Lung (tissue), 11 donors: ENCODE measurements at regions not wholly inside any gene's neighbourhood (a gene's known extent, or its start where the extent isn't known, plus 50 kb on each side); places are given as distances from the start of the nearest gene placed in this dataset.

Experiments used
- ATAC-seq: fragments of 200-7000 bp; cut with Tn5 transposase; one replicate; pipeline ENCODE4 v1.9.1; 2020; ENCODE audit warnings: moderate number of reproducible peaks; ENCODE audit not compliant: insufficient read depth, low FRiP score
- DNase-seq, 3 donors: peaks; one replicate each; pipeline ENCODE4 v3.0.0-alpha.2; 2013 to 2017
- H3K27ac ChIP-seq, 2 donors: one replicate each; pipeline ENCODE4 v1.5.1; 2013; ENCODE audit warnings: mild to moderate bottlenecking in 2 of 2, moderate library complexity in 2 of 2, control low read depth in 1 of 2, inconsistent platforms in 1 of 2, low read depth in 1 of 2, low read length in 1 of 2
- H3K27me3 ChIP-seq, 3 donors: one replicate each; pipeline ENCODE4 v1.5.1; 2013; ENCODE audit warnings: low read length in 2 of 3; ENCODE audit not compliant: control insufficient read depth in 3 of 3, insufficient read depth in 3 of 3
- H3K36me3 ChIP-seq, 4 donors: one replicate each; pipeline ENCODE4 v1.5.1; 2013; ENCODE audit warnings: low read length in 4 of 4, mild to moderate bottlenecking in 1 of 4, moderate library complexity in 1 of 4; ENCODE audit not compliant: control insufficient read depth in 4 of 4, insufficient read depth in 4 of 4
- H3K4me1 ChIP-seq, 5 donors: one replicate each; pipeline ENCODE4 v1.5.1; 2013; ENCODE audit warnings: low read length in 5 of 5, mild to moderate bottlenecking in 2 of 5, moderate library complexity in 1 of 5; ENCODE audit not compliant: control insufficient read depth in 5 of 5, insufficient read depth in 5 of 5
- H3K4me3 ChIP-seq: one replicate; pipeline ENCODE4 v1.5.1; 2013; ENCODE audit warnings: mild to moderate bottlenecking, control low read depth, moderate library complexity
- H3K9ac ChIP-seq, 2 donors: one replicate each; pipeline ENCODE4 v1.5.1; 2013; ENCODE audit warnings: low read length in 2 of 2, control low read depth in 1 of 2; ENCODE audit not compliant: insufficient read depth in 1 of 2
- H3K9me3 ChIP-seq, 4 donors: one replicate each; pipeline ENCODE4 v1.5.1; 2013; ENCODE audit warnings: low read length in 3 of 4, mild to moderate bottlenecking in 1 of 4, moderate library complexity in 1 of 4; ENCODE audit not compliant: control insufficient read depth in 4 of 4, insufficient read depth in 3 of 4
- CTCF ChIP-seq: IDR thresholded peaks from 2 replicates; pipeline ENCODE4 v1.5.1; 2012; ENCODE audit warnings: mild to moderate bottlenecking; ENCODE audit errors: control extremely low read depth, extremely low read depth
- WGBS, 2 donors: extraction: QIAGEN DNeasy Blood & Tissue Kit; methylation state at CpG; one replicate each; pipeline ENCODE4 v1.1.7; 2013; 5-methylcytosine and 5-hydroxymethylcytosine counted together
- donor health status: control.
- donor health status: control.
- donor health status: Bipolar disorder and iron deficiency.
- donor health status: healthy.
- donor health status: DM: yes; HTN: yes; CAD: no.

- DNase-seq (no peak), ATAC-seq (no peak)
- Histone ChIP-seq H3K36me3 (no peaks in the 10 kb centered on the region), H3K9ac (no peak overlapping the region), H3K27ac (no peak overlapping the region), H3K4me1 (no peaks in the 10 kb centered on the region), H3K4me3 (no peak overlapping the region), H3K27me3 (no peaks in the 10 kb centered on the region), H3K9me3 (peaks cover 0 to 11% (median 0%) of the 10 kb centered on the region in 4 donors)
- no peak for TF ChIP-seq CTCF
- WGBS, 2 donors = 94% methylated on average over 16 of the region's 16 CpGs
Observed at GRCh38 chr1:73105755-73106154, 823.4 kb upstream of the NEGR1 start.

DNA sequence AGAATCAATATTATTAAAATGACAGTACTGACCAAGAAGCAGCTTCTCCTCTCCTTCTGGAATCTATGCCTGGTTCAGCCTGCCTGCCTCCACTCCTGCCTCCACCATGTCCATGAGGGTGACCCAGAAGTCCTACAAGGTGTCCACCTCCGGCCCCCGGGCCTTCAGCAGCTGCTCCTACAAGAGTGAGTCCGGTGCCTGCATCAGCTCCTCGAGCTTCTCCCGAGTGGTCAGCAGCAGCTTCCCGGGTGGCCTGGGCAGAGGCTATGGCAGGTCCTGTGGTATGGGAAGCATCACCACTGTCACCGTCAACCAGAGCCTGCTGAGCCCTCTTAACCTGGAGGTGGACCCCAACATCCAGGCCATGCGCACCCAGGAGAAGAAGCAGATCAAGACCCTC, 822.4 kb upstream of the NEGR1 start:
- Histone ChIP-seq H3K9ac (no peak overlapping the region), H3K4me3 (no peak overlapping the region), H3K9me3 (peaks cover 0 to 11% (median under 1%) of the 10 kb centered on the region in 4 donors), H3K27me3 (no peaks in the 10 kb centered on the region), H3K36me3 (no peaks in the 10 kb centered on the region), H3K27ac (no peak overlapping the region), H3K4me1 (no peaks in the 10 kb centered on the region)
- DNase-seq (no peak), ATAC-seq (no peak)
- TF ChIP-seq CTCF = no peak
- 95% methylated on average over 8 of the region's 8 CpGs for WGBS, 2 donors

GRCh38 chr1:73100216-73100615, 817.9 kb upstream of the NEGR1 start:
- ATAC-seq = no peak
- DNase-seq = peak in 1 of 3 donors; percentile 3
- H3K9me3 ChIP-seq = peaks cover 0 to 4% (median under 1%) of the 10 kb centered on the region in 4 donors
- no peak overlapping the region for H3K4me3 ChIP-seq
- no peaks in the 10 kb centered on the region for H3K4me1 ChIP-seq
- no peak overlapping the region for H3K9ac ChIP-seq
- 73 to 79% methylated on average over 4 of the region's 4 CpGs for WGBS, 2 donors
- H3K36me3 ChIP-seq = no peaks in the 10 kb centered on the region
- H3K27me3 ChIP-seq = no peaks in the 10 kb centered on the region
- no peak for TF ChIP-seq CTCF
- H3K27ac ChIP-seq = no peak overlapping the region

DNA sequence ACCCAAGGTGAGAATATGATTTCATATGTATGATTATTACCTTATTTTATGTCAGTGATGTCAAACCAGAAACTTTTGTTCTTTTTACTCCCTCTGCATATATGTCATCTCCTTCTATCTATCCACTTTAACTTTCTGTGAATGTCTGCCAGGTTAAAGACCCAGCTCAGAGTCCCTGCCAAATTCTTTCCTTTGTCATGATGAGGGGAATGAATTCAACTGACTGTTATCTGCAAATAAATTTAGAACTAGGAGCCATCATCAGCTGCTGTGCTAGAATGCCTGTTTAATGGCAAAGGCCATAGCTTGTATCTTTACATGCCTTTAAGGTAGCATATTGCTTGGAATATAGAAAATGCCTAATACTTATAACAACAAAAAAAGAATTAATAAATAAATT, 815.6 kb upstream of the NEGR1 start:
- Histone ChIP-seq H3K4me1 (no peaks in the 10 kb centered on the region), H3K27ac (no peak overlapping the region), H3K36me3 (no peaks in the 10 kb centered on the region), H3K27me3 (no peaks in the 10 kb centered on the region), H3K9ac (no peak overlapping the region), H3K4me3 (no peak overlapping the region), H3K9me3 (peaks cover 0 to 5% (median under 1%) of the 10 kb centered on the region in 4 donors)
- ATAC-seq (no peak), DNase-seq (no peak)
- TF ChIP-seq CTCF = no peak
